ENCODE measurements at regions not wholly inside any gene's neighbourhood (a gene's known extent, or its start where the extent isn't known, plus 50 kb on each side); places are given as distances from the start of the nearest gene placed in this dataset.

- H3K4me1 ChIP-seq = no peaks in the 10 kb centered on the region
- no peak overlapping the region for H3K4me3 ChIP-seq
- no peaks in the 10 kb centered on the region for H3K27me3 ChIP-seq
- intact Hi-C loops (cut with DNase I) = no loop called here
- H3K27ac ChIP-seq = no peak overlapping the region
- TF ChIP-seq POLR2A (IDR thresholded peaks at IDR 0.05) (no peak), CTCF (IDR thresholded peaks at IDR 0.05) (no peak), POLR2AphosphoS5 (IDR thresholded peaks at IDR 0.05; ENCODE audit: insufficient read depth in 1 of 2, low read depth in 1 of 2) (no peak)
- no peaks in the 10 kb centered on the region for H3K36me3 ChIP-seq
- no peak for DNase-seq (ENCODE audit: extremely low spot score in 2 of 2)
- H3K9me3 ChIP-seq = no peaks in the 10 kb centered on the region
These were observed 464.4 kb upstream of the BOD1L1 start for GRCh38 chr4:14091966-14092365.

GRCh38 chr4:14092741-14093140, 465.2 kb upstream of the BOD1L1 start:
- Histone ChIP-seq H3K36me3 (no peaks in the 10 kb centered on the region), H3K4me1 (no peaks in the 10 kb centered on the region), H3K27me3 (no peaks in the 10 kb centered on the region), H3K27ac (no peak overlapping the region), H3K4me3 (no peak overlapping the region), H3K9me3 (no peaks in the 10 kb centered on the region)
- intact Hi-C loops (cut with DNase I) = no loop called here
- TF ChIP-seq POLR2A (IDR thresholded peaks at IDR 0.05) (no peak), POLR2AphosphoS5 (IDR thresholded peaks at IDR 0.05; ENCODE audit: insufficient read depth in 1 of 2, low read depth in 1 of 2) (no peak), CTCF (IDR thresholded peaks at IDR 0.05) (no peak)
- no peak for DNase-seq (ENCODE audit: extremely low spot score in 2 of 2)

- Histone ChIP-seq H3K9me3 (no peaks in the 10 kb centered on the region), H3K27me3 (no peaks in the 10 kb centered on the region), H3K36me3 (no peaks in the 10 kb centered on the region), H3K4me1 (no peaks in the 10 kb centered on the region), H3K27ac (no peak overlapping the region), H3K4me3 (no peak overlapping the region)
- DNase-seq (ENCODE audit: extremely low spot score in 2 of 2) = no peak
- intact Hi-C loops (cut with DNase I) = no loop called here
- TF ChIP-seq CTCF (IDR thresholded peaks at IDR 0.05) (no peak), POLR2AphosphoS5 (IDR thresholded peaks at IDR 0.05; ENCODE audit: insufficient read depth in 1 of 2, low read depth in 1 of 2) (no peak), POLR2A (IDR thresholded peaks at IDR 0.05) (no peak)
These were observed 468.3 kb upstream of the BOD1L1 start for GRCh38 chr4:14095831-14096230.

- Histone ChIP-seq H3K9me3 (no peaks in the 10 kb centered on the region), H3K27ac (no peak overlapping the region), H3K36me3 (no peaks in the 10 kb centered on the region), H3K27me3 (no peaks in the 10 kb centered on the region), H3K4me3 (no peak overlapping the region), H3K4me1 (no peaks in the 10 kb centered on the region)
- DNase-seq (ENCODE audit: extremely low spot score in 2 of 2) = no peak
- intact Hi-C loops (cut with DNase I) = no loop called here
- TF ChIP-seq POLR2A (IDR thresholded peaks at IDR 0.05) = no peak
- TF ChIP-seq CTCF (IDR thresholded peaks at IDR 0.05) = no peak
- TF ChIP-seq POLR2AphosphoS5 (IDR thresholded peaks at IDR 0.05; ENCODE audit: insufficient read depth in 1 of 2, low read depth in 1 of 2) = no peak
These were observed 469.0 kb upstream of the BOD1L1 start for GRCh38 chr4:14096396-14096965.

GRCh38 chr4:14100349-14100748, 472.8 kb upstream of the BOD1L1 start:
- DNase-seq (ENCODE audit: extremely low spot score in 2 of 2) = no peak
- intact Hi-C loops (cut with DNase I) = no loop called here
- no peaks in the 10 kb centered on the region for H3K4me1 ChIP-seq
- no peak for TF ChIP-seq POLR2A (IDR thresholded peaks at IDR 0.05)
- no peak for TF ChIP-seq CTCF (IDR thresholded peaks at IDR 0.05)
- H3K9me3 ChIP-seq = no peaks in the 10 kb centered on the region
- no peak overlapping the region for H3K4me3 ChIP-seq
- H3K27ac ChIP-seq = no peak overlapping the region
- H3K36me3 ChIP-seq = no peaks in the 10 kb centered on the region
- no peaks in the 10 kb centered on the region for H3K27me3 ChIP-seq

Measured in vagina (tissue), 2 donors.